ENCODE measurements at regions not wholly inside any gene's neighbourhood (a gene's known extent, or its start where the extent isn't known, plus 50 kb on each side); places are given as distances from the start of the nearest gene placed in this dataset.

GRCh38 chr10:85098835-85099521 is 770.6 kb downstream of the CCSER2 start:
- POLR2A ChIA-PET (ENCODE audit: partially characterized antibody) = no interaction called here

DNA sequence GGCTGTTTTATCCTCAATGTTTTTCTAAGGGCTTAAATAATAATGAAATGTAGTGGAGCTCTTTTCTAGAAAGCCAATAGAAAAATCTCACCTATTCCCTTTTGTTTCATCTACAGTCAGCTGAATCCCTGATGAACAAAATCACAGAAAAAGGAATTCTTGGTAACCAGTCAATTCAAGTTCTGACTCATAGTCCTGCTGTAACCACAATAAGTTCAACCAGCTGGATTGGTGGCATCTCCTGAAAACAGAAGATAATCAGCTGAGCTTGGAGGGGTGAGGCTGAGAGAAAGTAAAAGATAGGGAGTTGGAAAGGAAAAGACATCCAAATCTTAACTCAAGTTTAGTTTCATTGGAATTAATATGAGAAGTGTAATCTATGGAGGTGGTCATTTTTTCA is 772.1 kb downstream of the CCSER2 start:
- H3K27ac Mint-ChIP-seq = no peak overlapping the region
- intact Hi-C loops (cut with micrococcal nuclease) = no loop called here
- Histone ChIP-seq H3K4me1 (ENCODE audit: insufficient read depth, low read length) (no peaks in the 10 kb centered on the region), H3K36me3 (ENCODE audit: insufficient read depth, low read length) (no peaks in the 10 kb centered on the region), H3K27ac (ENCODE audit: low read depth, low read length) (no peak overlapping the region), H3K27me3 (ENCODE audit: insufficient read depth, low read length) (no peaks in the 10 kb centered on the region), H3K4me3 (ENCODE audit: low read length in 2 of 2) (no peak overlapping the region), H3K9me3 (ENCODE audit: control insufficient read depth in 1 of 2, low read length in 2 of 2) (no peaks in the 10 kb centered on the region)
- ChIA-PET POLR2A (ENCODE audit: partially characterized antibody) (no interaction called here), CTCF (ENCODE audit: partially characterized antibody) (no interaction called here)
- no peaks in the 10 kb centered on the region for H3K27me3 Mint-ChIP-seq
- no peak overlapping the region for H3K4me3 Mint-ChIP-seq
- H3K36me3 Mint-ChIP-seq = no peaks in the 10 kb centered on the region
- peaks cover 0 to 7% (median 0%) of the 10 kb centered on the region in 8 donors for H3K9me3 Mint-ChIP-seq
- no peaks in the 10 kb centered on the region for H3K4me1 Mint-ChIP-seq
- no peak for DNase-seq

More at GRCh38 chr10:85098835-85099521, 770.6 kb downstream of the CCSER2 start:
- Mint-ChIP-seq H3K27ac (no peak overlapping the region), H3K36me3 (no peaks in the 10 kb centered on the region), H3K4me3 (no peak overlapping the region), H3K4me1 (no peaks in the 10 kb centered on the region), H3K27me3 (no peaks in the 10 kb centered on the region), H3K9me3 (peaks cover 0 to 10% (median 0%) of the 10 kb centered on the region in 8 donors)
- Histone ChIP-seq H3K36me3 (ENCODE audit: insufficient read depth, low read length) (no peaks in the 10 kb centered on the region), H3K4me1 (ENCODE audit: insufficient read depth, low read length) (no peaks in the 10 kb centered on the region), H3K27me3 (ENCODE audit: insufficient read depth, low read length) (no peaks in the 10 kb centered on the region), H3K4me3 (ENCODE audit: low read length in 2 of 2) (no peak overlapping the region), H3K9me3 (ENCODE audit: control insufficient read depth in 1 of 2, low read length in 2 of 2) (no peaks in the 10 kb centered on the region), H3K27ac (ENCODE audit: low read depth, low read length) (no peak overlapping the region)
- intact Hi-C loops (cut with micrococcal nuclease) = no loop called here
- no peak for DNase-seq
- CTCF ChIA-PET (ENCODE audit: partially characterized antibody) = no interaction called here

- Mint-ChIP-seq H3K9me3 (peaks cover 0 to 4% (median 0%) of the 10 kb centered on the region in 8 donors), H3K4me3 (no peak overlapping the region), H3K27ac (no peak overlapping the region), H3K4me1 (no peaks in the 10 kb centered on the region), H3K27me3 (peaks cover 0 to 1% of the 10 kb centered on the region in 2 donors), H3K36me3 (no peaks in the 10 kb centered on the region)
- DNase-seq = no peak
- Histone ChIP-seq H3K27me3 (ENCODE audit: insufficient read depth, low read length) (no peaks in the 10 kb centered on the region), H3K4me1 (ENCODE audit: insufficient read depth, low read length) (no peaks in the 10 kb centered on the region), H3K4me3 (ENCODE audit: low read length in 2 of 2) (no peak overlapping the region), H3K36me3 (ENCODE audit: insufficient read depth, low read length) (no peaks in the 10 kb centered on the region), H3K27ac (ENCODE audit: low read depth, low read length) (no peak overlapping the region), H3K9me3 (ENCODE audit: control insufficient read depth in 1 of 2, low read length in 2 of 2) (no peaks in the 10 kb centered on the region)
- intact Hi-C loops (cut with micrococcal nuclease) = no loop called here
- CTCF ChIA-PET (ENCODE audit: partially characterized antibody) = no interaction called here
- POLR2A ChIA-PET (ENCODE audit: partially characterized antibody) = no interaction called here
Observed at GRCh38 chr10:85105614-85106255, 777.3 kb downstream of the CCSER2 start.

DNA sequence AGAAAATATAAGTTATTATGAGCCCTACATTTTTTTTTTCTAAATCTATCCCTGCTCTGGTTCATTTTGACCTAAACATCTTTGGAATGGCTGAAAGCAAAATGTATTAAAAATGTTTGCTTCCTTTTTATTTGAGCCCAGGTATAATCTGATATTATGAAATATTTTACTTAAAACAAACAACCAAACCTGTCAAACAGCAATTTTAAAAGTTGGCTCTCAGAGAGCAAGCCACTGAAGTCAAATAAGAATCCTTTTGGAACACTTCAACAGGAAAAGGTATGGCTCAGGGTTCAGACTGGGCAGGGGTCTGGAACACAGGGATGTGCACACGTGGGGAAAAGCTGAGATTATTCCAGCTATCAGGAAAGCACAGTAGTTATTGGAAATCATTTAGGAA is 782.9 kb downstream of the CCSER2 start:
- Mint-ChIP-seq H3K9me3 (no peaks in the 10 kb centered on the region), H3K4me3 (no peak overlapping the region), H3K36me3 (no peaks in the 10 kb centered on the region), H3K4me1 (no peaks in the 10 kb centered on the region), H3K27me3 (no peaks in the 10 kb centered on the region), H3K27ac (no peak overlapping the region)
- Histone ChIP-seq H3K27ac (ENCODE audit: low read depth, low read length) (no peak overlapping the region), H3K4me1 (ENCODE audit: insufficient read depth, low read length) (no peaks in the 10 kb centered on the region), H3K27me3 (ENCODE audit: insufficient read depth, low read length) (no peaks in the 10 kb centered on the region), H3K36me3 (ENCODE audit: insufficient read depth, low read length) (no peaks in the 10 kb centered on the region), H3K9me3 (ENCODE audit: control insufficient read depth in 1 of 2, low read length in 2 of 2) (no peaks in the 10 kb centered on the region), H3K4me3 (ENCODE audit: low read length in 2 of 2) (no peak overlapping the region)
- DNase-seq = no peak
- intact Hi-C loops (cut with micrococcal nuclease) = no loop called here
- ChIA-PET POLR2A (ENCODE audit: partially characterized antibody) (no interaction called here), CTCF (ENCODE audit: partially characterized antibody) (no interaction called here)

DNA sequence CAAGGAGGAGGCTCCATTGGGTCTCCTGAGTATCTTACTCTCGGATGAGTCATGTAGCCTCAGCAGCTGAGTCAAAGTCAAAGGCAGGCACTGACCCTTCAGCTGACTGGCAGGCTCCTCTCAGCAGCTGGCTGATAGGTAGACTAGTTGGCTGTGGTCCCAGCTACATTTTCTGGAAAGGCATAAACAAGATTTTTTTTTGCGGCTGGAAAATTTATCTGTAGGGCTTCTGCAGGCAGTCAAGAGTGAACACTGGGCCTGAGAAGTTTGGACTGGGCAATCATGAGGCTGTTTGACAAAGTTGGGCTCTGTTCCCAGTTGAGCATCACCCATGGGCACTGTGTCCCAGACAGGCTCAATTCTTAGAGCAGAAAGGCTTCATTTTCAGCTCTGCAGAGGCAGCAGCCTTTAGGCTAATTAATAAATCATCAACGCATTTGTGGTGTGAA is 796.2 kb downstream of the CCSER2 start:
- H3K4me3 ChIP-seq (ENCODE audit: low read length in 2 of 2) = no peak overlapping the region
- H3K27ac ChIP-seq (ENCODE audit: low read depth, low read length) = no peak overlapping the region
- H3K27me3 Mint-ChIP-seq = peaks cover 0 to 1% of the 10 kb centered on the region in 2 donors
- ChIA-PET CTCF (ENCODE audit: partially characterized antibody) (interaction anchor here (0.5 kb wide), 1 partner anchor 1563 kb away, joined by 3 read pairs; no protein-coding TSS in a partner anchor), POLR2A (ENCODE audit: partially characterized antibody) (no interaction called here)
- H3K9me3 ChIP-seq (ENCODE audit: control insufficient read depth in 1 of 2, low read length in 2 of 2) = no peaks in the 10 kb centered on the region
- H3K4me1 ChIP-seq (ENCODE audit: insufficient read depth, low read length) = no peaks in the 10 kb centered on the region
- H3K9me3 Mint-ChIP-seq = peaks cover 0 to 12% (median 3%) of the 10 kb centered on the region in 8 donors
- H3K4me1 Mint-ChIP-seq = no peaks in the 10 kb centered on the region
- H3K36me3 Mint-ChIP-seq = no peaks in the 10 kb centered on the region
- H3K36me3 ChIP-seq (ENCODE audit: insufficient read depth, low read length) = no peaks in the 10 kb centered on the region
- H3K27me3 ChIP-seq (ENCODE audit: insufficient read depth, low read length) = no peaks in the 10 kb centered on the region
- no peak for DNase-seq
- no peak overlapping the region for H3K4me3 Mint-ChIP-seq
- H3K27ac Mint-ChIP-seq = no peak overlapping the region
- intact Hi-C loops (cut with micrococcal nuclease) = no loop called here

GRCh38 chr10:85137253-85137652 is 808.9 kb downstream of the CCSER2 start:
- intact Hi-C loops (cut with micrococcal nuclease) = no loop called here
- POLR2A ChIA-PET (ENCODE audit: partially characterized antibody) = no interaction called here
- no peak overlapping the region for H3K4me3 Mint-ChIP-seq
- no peaks in the 10 kb centered on the region for H3K27me3 Mint-ChIP-seq
- Histone ChIP-seq H3K4me3 (ENCODE audit: low read length in 2 of 2) (no peak overlapping the region), H3K4me1 (ENCODE audit: insufficient read depth, low read length) (no peaks in the 10 kb centered on the region), H3K9me3 (ENCODE audit: control insufficient read depth in 1 of 2, low read length in 2 of 2) (no peaks in the 10 kb centered on the region), H3K27ac (ENCODE audit: low read depth, low read length) (no peak overlapping the region), H3K36me3 (ENCODE audit: insufficient read depth, low read length) (no peaks in the 10 kb centered on the region), H3K27me3 (ENCODE audit: insufficient read depth, low read length) (no peaks in the 10 kb centered on the region)
- H3K27ac Mint-ChIP-seq = no peak overlapping the region
- no peak for DNase-seq
- H3K4me1 Mint-ChIP-seq = no peaks in the 10 kb centered on the region
- no peaks in the 10 kb centered on the region for H3K36me3 Mint-ChIP-seq
- peaks cover 0 to 4% (median 0%) of the 10 kb centered on the region in 8 donors for H3K9me3 Mint-ChIP-seq
- CTCF ChIA-PET (ENCODE audit: partially characterized antibody) = no interaction called here

DNA sequence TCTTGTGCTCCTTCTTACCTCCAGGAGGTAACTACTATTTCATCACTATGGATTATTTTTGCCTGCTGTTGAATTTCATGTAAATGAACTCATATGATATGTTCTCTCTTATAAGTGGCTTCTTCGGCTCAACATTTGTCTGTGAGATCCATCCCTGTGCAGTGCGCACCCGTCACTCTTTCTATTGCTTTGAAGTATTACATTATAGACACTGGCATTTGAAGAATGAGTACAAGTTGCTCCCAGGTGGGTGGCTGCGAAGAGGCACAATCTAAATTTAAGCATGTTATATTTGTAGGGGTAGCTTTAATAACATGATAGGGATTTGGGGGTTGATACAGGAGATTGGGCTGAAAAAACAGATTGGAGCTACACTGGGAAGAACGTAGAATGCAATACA is 809.7 kb downstream of the CCSER2 start:
- Mint-ChIP-seq H3K27ac (no peak overlapping the region), H3K36me3 (no peaks in the 10 kb centered on the region), H3K9me3 (peaks cover 0 to 4% (median 0%) of the 10 kb centered on the region in 8 donors), H3K4me1 (no peaks in the 10 kb centered on the region), H3K4me3 (no peak overlapping the region), H3K27me3 (no peaks in the 10 kb centered on the region)
- H3K9me3 ChIP-seq (ENCODE audit: control insufficient read depth in 1 of 2, low read length in 2 of 2) = no peaks in the 10 kb centered on the region
- ChIA-PET POLR2A (ENCODE audit: partially characterized antibody) (no interaction called here), CTCF (ENCODE audit: partially characterized antibody) (no interaction called here)
- DNase-seq = no peak
- H3K4me1 ChIP-seq (ENCODE audit: insufficient read depth, low read length) = no peaks in the 10 kb centered on the region
- no peaks in the 10 kb centered on the region for H3K36me3 ChIP-seq (ENCODE audit: insufficient read depth, low read length)
- H3K27me3 ChIP-seq (ENCODE audit: insufficient read depth, low read length) = no peaks in the 10 kb centered on the region
- no peak overlapping the region for H3K27ac ChIP-seq (ENCODE audit: low read depth, low read length)
- intact Hi-C loops (cut with micrococcal nuclease) = no loop called here
- H3K4me3 ChIP-seq (ENCODE audit: low read length in 2 of 2) = no peak overlapping the region

Data from CD4-positive, alpha-beta memory T cell (primary cell).